ENCODE measurements at regions not wholly inside any gene's neighbourhood (a gene's known extent, or its start where the extent isn't known, plus 50 kb on each side); places are given as distances from the start of the nearest gene placed in this dataset.

- Histone ChIP-seq H3K4me1 (ENCODE audit: control insufficient read depth in 1 of 2, low read depth in 2 of 2) (no peaks in the 10 kb centered on the region), H3K27me3 (replicated peaks; ENCODE audit: insufficient read depth) (no peaks in the 10 kb centered on the region), H3K9me3 (no peaks in the 10 kb centered on the region), H3K4me3 (no peak overlapping the region), H3K36me3 (no peaks in the 10 kb centered on the region), H3K27ac (no peak overlapping the region)
- DNase-seq (ENCODE audit: low spot score) (no peak), ATAC-seq (ENCODE audit: insufficient number of reproducible peaks, low FRiP score, low read depth) (no peak)
- no peak for TF ChIP-seq CTCF (IDR thresholded peaks at IDR 0.05)
Measured at GRCh38 chr22:47398921-47399790, 636.7 kb downstream of the TBC1D22A start.

GRCh38 chr22:47398491-47398890, 636.0 kb downstream of the TBC1D22A start:
- Histone ChIP-seq H3K4me1 (ENCODE audit: control insufficient read depth in 1 of 2, low read depth in 2 of 2) (no peaks in the 10 kb centered on the region), H3K27ac (no peak overlapping the region), H3K27me3 (replicated peaks; ENCODE audit: insufficient read depth) (no peaks in the 10 kb centered on the region), H3K36me3 (no peaks in the 10 kb centered on the region), H3K9me3 (no peaks in the 10 kb centered on the region), H3K4me3 (no peak overlapping the region)
- ATAC-seq (ENCODE audit: insufficient number of reproducible peaks, low FRiP score, low read depth) (no peak), DNase-seq (ENCODE audit: low spot score) (no peak)
- no peak for TF ChIP-seq CTCF (IDR thresholded peaks at IDR 0.05)

- Histone ChIP-seq H3K9me3 (no peaks in the 10 kb centered on the region), H3K27ac (no peak overlapping the region), H3K4me3 (no peak overlapping the region), H3K36me3 (no peaks in the 10 kb centered on the region), H3K27me3 (replicated peaks; ENCODE audit: insufficient read depth) (no peaks in the 10 kb centered on the region), H3K4me1 (ENCODE audit: control insufficient read depth in 1 of 2, low read depth in 2 of 2) (no peaks in the 10 kb centered on the region)
- no peak for ATAC-seq (ENCODE audit: insufficient number of reproducible peaks, low FRiP score, low read depth)
- no peak for TF ChIP-seq CTCF (IDR thresholded peaks at IDR 0.05)
- no peak for DNase-seq (ENCODE audit: low spot score)
Measured at GRCh38 chr22:47397673-47398072, 635.2 kb downstream of the TBC1D22A start.

GRCh38 chr22:47396515-47396914, 634.1 kb downstream of the TBC1D22A start:
- H3K4me1 ChIP-seq (ENCODE audit: control insufficient read depth in 1 of 2, low read depth in 2 of 2) = no peaks in the 10 kb centered on the region
- no peak for ATAC-seq (ENCODE audit: insufficient number of reproducible peaks, low FRiP score, low read depth)
- no peak overlapping the region for H3K4me3 ChIP-seq
- H3K36me3 ChIP-seq = no peaks in the 10 kb centered on the region
- H3K27me3 ChIP-seq (replicated peaks; ENCODE audit: insufficient read depth) = no peaks in the 10 kb centered on the region
- no peak for TF ChIP-seq CTCF (IDR thresholded peaks at IDR 0.05)
- no peaks in the 10 kb centered on the region for H3K9me3 ChIP-seq
- H3K27ac ChIP-seq = no peak overlapping the region
- DNase-seq (ENCODE audit: low spot score) = no peak

GRCh38 chr22:47396105-47396504, 633.7 kb downstream of the TBC1D22A start:
- Histone ChIP-seq H3K9me3 (no peaks in the 10 kb centered on the region), H3K4me3 (no peak overlapping the region), H3K27ac (no peak overlapping the region), H3K36me3 (no peaks in the 10 kb centered on the region), H3K27me3 (replicated peaks; ENCODE audit: insufficient read depth) (no peaks in the 10 kb centered on the region), H3K4me1 (ENCODE audit: control insufficient read depth in 1 of 2, low read depth in 2 of 2) (no peaks in the 10 kb centered on the region)
- TF ChIP-seq CTCF (IDR thresholded peaks at IDR 0.05) = no peak
- ATAC-seq (ENCODE audit: insufficient number of reproducible peaks, low FRiP score, low read depth) = no peak
- no peak for DNase-seq (ENCODE audit: low spot score)
